HEK293 (cell line): ENCODE measurements at regions not wholly inside any gene's neighbourhood (a gene's known extent, or its start where the extent isn't known, plus 50 kb on each side); places are given as distances from the start of the nearest gene placed in this dataset.

Source experiments
- CTCF ChIA-PET: fragments of 350-600 bp; formaldehyde crosslinking; extraction: SDS; loops from one replicate; lab custom pipeline; 2021; ENCODE audit warnings: antibody characterized with exemption; lab: Yijun Ruan, JAX
- POLR2A ChIA-PET: fragments of 300-600 bp; formaldehyde crosslinking; extraction: SDS; loops from one replicate; lab custom pipeline; 2020; ENCODE audit warnings: antibody characterized with exemption, inconsistent platforms; lab: Yijun Ruan, JAX
- H3K27ac ChIP-seq: fragments of 200-500 bp; sonication (Bioruptor generic); 2 replicates; pipeline ENCODE4 v1.5.1; 2014; ENCODE audit warnings: low read depth, low read length, control low read depth, inconsistent platforms; ENCODE audit errors: extremely low read depth
- H3K36me3 ChIP-seq, 2 experiments: fragments of 200-500 bp in 1 of 2; sonication (Bioruptor generic) in 1 of 2; 1 replicate in 1 of 2; 2 replicates in 1 of 2; pipeline ENCODE4 v1.5.1; 2014 to 2017; ENCODE audit warnings: inconsistent platforms in 2 of 2, low read length in 2 of 2; ENCODE audit not compliant: control insufficient read depth in 2 of 2, insufficient read depth in 1 of 2
- H3K4me1 ChIP-seq: fragments of 200-500 bp; sonication (Bioruptor generic); 2 replicates; pipeline ENCODE4 v1.5.1; 2014; ENCODE audit warnings: mild to moderate bottlenecking, low read length, inconsistent platforms; ENCODE audit not compliant: control insufficient read depth, insufficient read depth
- H3K4me3 ChIP-seq: 2 replicates; pipeline ENCODE4 v1.5.1; 2011; ENCODE audit warnings: low read depth, mild to moderate bottlenecking, control low read depth, low read length, moderate library complexity
- H3K9me3 ChIP-seq: fragments of 200-500 bp; sonication (Bioruptor generic); 2 replicates; pipeline ENCODE4 v1.5.1; 2014; ENCODE audit warnings: low read depth, low read length, inconsistent platforms; ENCODE audit not compliant: control insufficient read depth, insufficient read depth
- ATF2 ChIP-seq: fragments of 450-650 bp; formaldehyde crosslinking; IDR thresholded peaks from 2 replicates; pipeline ENCODE4 v1.5.1; 2016; ENCODE audit warnings: missing biosample characterization, missing genetic modification characterization, low read depth
- PRDM10 ChIP-seq: fragments of 450-650 bp; formaldehyde crosslinking; IDR thresholded peaks from 2 replicates; pipeline ENCODE4 v1.5.1; 2016; ENCODE audit warnings: missing biosample characterization, missing genetic modification characterization
- TSHZ1 ChIP-seq: fragments of 450-650 bp; formaldehyde crosslinking; IDR thresholded peaks from 2 replicates; pipeline ENCODE4 v1.5.1; 2016; ENCODE audit warnings: missing biosample characterization, missing genetic modification characterization, borderline replicate concordance
- WT1 ChIP-seq: fragments of 450-650 bp; formaldehyde crosslinking; IDR thresholded peaks from 2 replicates; pipeline ENCODE4 v1.5.1; 2016; ENCODE audit warnings: missing biosample characterization, missing genetic modification characterization
- ZBTB49 ChIP-seq: fragments of 450-650 bp; formaldehyde crosslinking; IDR thresholded peaks from 2 replicates; pipeline ENCODE4 v1.5.1; 2016; ENCODE audit warnings: missing biosample characterization, missing genetic modification characterization, low read depth
- ZBTB8A ChIP-seq: fragments of 450-650 bp; formaldehyde crosslinking; IDR thresholded peaks from 2 replicates; pipeline ENCODE4 v1.5.1; 2016; ENCODE audit warnings: missing biosample characterization, missing genetic modification characterization
- ZFP69B ChIP-seq: fragments of 450-650 bp; formaldehyde crosslinking; IDR thresholded peaks from 2 replicates; pipeline ENCODE4 v1.5.1; 2016; ENCODE audit warnings: missing biosample characterization, missing genetic modification characterization
- ZNF221 ChIP-seq: fragments of 450-650 bp; formaldehyde crosslinking; IDR thresholded peaks from 2 replicates; pipeline ENCODE4 v1.5.1; 2017; ENCODE audit warnings: missing biosample characterization, missing genetic modification characterization, borderline replicate concordance
- ZNF23 ChIP-seq: fragments of 450-650 bp; formaldehyde crosslinking; IDR thresholded peaks from 2 replicates; pipeline ENCODE4 v1.5.1; 2016; ENCODE audit warnings: missing biosample characterization, missing genetic modification characterization, borderline replicate concordance
- ZNF426 ChIP-seq: fragments of 450-650 bp; formaldehyde crosslinking; IDR thresholded peaks from 2 replicates; pipeline ENCODE4 v1.5.1; 2017; ENCODE audit warnings: missing biosample characterization, missing genetic modification characterization, mild to moderate bottlenecking, inconsistent platforms, moderate library complexity
- ZNF510 ChIP-seq: fragments of 450-650 bp; formaldehyde crosslinking; IDR thresholded peaks from 2 replicates; pipeline ENCODE4 v1.5.1; 2018; ENCODE audit warnings: mild to moderate bottlenecking, missing genetic modification characterization, missing biosample characterization; ENCODE audit not compliant: insufficient replicate concordance
- ZNF521 ChIP-seq: fragments of 450-650 bp; formaldehyde crosslinking; IDR thresholded peaks from 2 replicates; pipeline ENCODE4 v1.5.1; 2017; ENCODE audit warnings: missing biosample characterization, mild to moderate bottlenecking, missing genetic modification characterization
- ZNF585B ChIP-seq: fragments of 450-650 bp; formaldehyde crosslinking; IDR thresholded peaks from 2 replicates; pipeline ENCODE4 v1.5.1; 2016; ENCODE audit warnings: missing biosample characterization, missing genetic modification characterization
- ZNF654 ChIP-seq: fragments of 450-650 bp; formaldehyde crosslinking; IDR thresholded peaks from 2 replicates; pipeline ENCODE4 v1.5.1; 2016; ENCODE audit warnings: low read depth, missing biosample characterization, missing genetic modification characterization
- ZNF707 ChIP-seq: fragments of 450-650 bp; formaldehyde crosslinking; IDR thresholded peaks from 2 replicates; pipeline ENCODE4 v1.5.1; 2016; ENCODE audit warnings: missing biosample characterization, missing genetic modification characterization
- ZNF792 ChIP-seq: fragments of 450-650 bp; formaldehyde crosslinking; IDR thresholded peaks from 2 replicates; pipeline ENCODE4 v1.5.1; 2016; ENCODE audit warnings: missing biosample characterization, missing genetic modification characterization
- ZNF843 ChIP-seq: fragments of 450-650 bp; formaldehyde crosslinking; IDR thresholded peaks from 2 replicates; pipeline ENCODE4 v1.5.1; 2016; ENCODE audit warnings: missing biosample characterization, missing genetic modification characterization

- Histone ChIP-seq H3K36me3 (no peaks in the 10 kb centered on the region), H3K4me3 (no peak overlapping the region), H3K4me1 (no peaks in the 10 kb centered on the region), H3K27ac (no peak overlapping the region), H3K9me3 (no peaks in the 10 kb centered on the region)
- CTCF ChIA-PET = no interaction called here
- POLR2A ChIA-PET = no interaction called here
- no peak for TF ChIP-seq ZNF843
- TF ChIP-seq ZNF23 = no peak
- TF ChIP-seq ZBTB8A = no peak
- TF ChIP-seq ATF2 (tag by site-specific recombination) = no peak
- TF ChIP-seq WT1 (tag by site-specific recombination) = no peak
Measured at GRCh38 chr11:42462558-42463310, 849.1 kb upstream of the API5 start.

- H3K36me3 ChIP-seq = no peaks in the 10 kb centered on the region
- ChIA-PET POLR2A (no interaction called here), CTCF (no interaction called here)
- no peaks in the 10 kb centered on the region for H3K9me3 ChIP-seq
- H3K4me3 ChIP-seq = no peak overlapping the region
- TF ChIP-seq ZNF654 (no peak), ZNF792 (tag by site-specific recombination) (no peak), ZNF221 (tag by site-specific recombination) (no peak), ZNF510 (tag by site-specific recombination) (no peak), ZFP69B (tag by site-specific recombination) (no peak), TSHZ1 (tag by site-specific recombination) (no peak), ZNF426 (no peak), PRDM10 (tag by site-specific recombination) (no peak), ZBTB49 (tag by site-specific recombination) (no peak), ZNF585B (no peak), ZNF707 (tag by site-specific recombination) (no peak), ZNF521 (no peak)
- no peaks in the 10 kb centered on the region for H3K4me1 ChIP-seq
- no peak overlapping the region for H3K27ac ChIP-seq
Measured at GRCh38 chr11:42465623-42466022, 846.2 kb upstream of the API5 start.
